Breast epithelium (tissue), 3 donors: ENCODE measurements at regions not wholly inside any gene's neighbourhood (a gene's known extent, or its start where the extent isn't known, plus 50 kb on each side); places are given as distances from the start of the nearest gene placed in this dataset.

ENCODE experiments used
- POLR2A ChIP-seq: fragments of 450-650 bp; IDR thresholded peaks from one replicate; pipeline ENCODE4 v1.6.1; 2016; ENCODE audit warnings: antibody characterized with exemption, mild to moderate bottlenecking, moderate library complexity
- POLR2AphosphoS5 ChIP-seq, 3 donors: sonication (generic); formaldehyde crosslinking; IDR thresholded peaks; one replicate each; pipeline ENCODE4 v1.6.1; 2017; ENCODE audit warnings: antibody characterized with exemption in 3 of 3
- TF ChIP-seq, protein P1 (sequence below), 3 donors: fragments of 450-650 bp; IDR thresholded peaks; one replicate each; pipeline ENCODE4 v1.5.1; 2016 to 2017; ENCODE audit warnings: antibody characterized with exemption in 3 of 3, mild to moderate bottlenecking in 3 of 3, moderate library complexity in 3 of 3

DNA sequence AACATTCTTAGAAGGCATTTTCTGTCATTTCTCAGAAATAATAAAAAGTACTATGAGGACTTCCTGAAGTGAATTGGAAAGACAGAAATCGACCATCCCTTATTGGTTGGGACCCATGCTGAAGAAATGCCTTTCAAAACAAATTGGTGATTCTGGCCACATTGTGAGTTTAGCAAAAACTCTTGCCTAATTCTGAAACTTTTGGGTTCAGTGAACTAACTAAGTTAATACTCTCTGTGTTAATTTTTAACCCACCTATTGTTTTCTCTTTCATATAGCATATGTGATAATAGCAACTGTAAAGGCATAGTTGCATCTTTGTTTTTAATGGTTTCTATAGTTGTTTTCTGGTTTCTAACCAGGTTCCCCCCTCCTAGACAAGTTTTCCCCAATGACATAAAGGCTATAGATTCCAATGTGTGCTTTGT, 129.3 kb upstream of the FAT1 start:
- TF ChIP-seq, protein P1, sequence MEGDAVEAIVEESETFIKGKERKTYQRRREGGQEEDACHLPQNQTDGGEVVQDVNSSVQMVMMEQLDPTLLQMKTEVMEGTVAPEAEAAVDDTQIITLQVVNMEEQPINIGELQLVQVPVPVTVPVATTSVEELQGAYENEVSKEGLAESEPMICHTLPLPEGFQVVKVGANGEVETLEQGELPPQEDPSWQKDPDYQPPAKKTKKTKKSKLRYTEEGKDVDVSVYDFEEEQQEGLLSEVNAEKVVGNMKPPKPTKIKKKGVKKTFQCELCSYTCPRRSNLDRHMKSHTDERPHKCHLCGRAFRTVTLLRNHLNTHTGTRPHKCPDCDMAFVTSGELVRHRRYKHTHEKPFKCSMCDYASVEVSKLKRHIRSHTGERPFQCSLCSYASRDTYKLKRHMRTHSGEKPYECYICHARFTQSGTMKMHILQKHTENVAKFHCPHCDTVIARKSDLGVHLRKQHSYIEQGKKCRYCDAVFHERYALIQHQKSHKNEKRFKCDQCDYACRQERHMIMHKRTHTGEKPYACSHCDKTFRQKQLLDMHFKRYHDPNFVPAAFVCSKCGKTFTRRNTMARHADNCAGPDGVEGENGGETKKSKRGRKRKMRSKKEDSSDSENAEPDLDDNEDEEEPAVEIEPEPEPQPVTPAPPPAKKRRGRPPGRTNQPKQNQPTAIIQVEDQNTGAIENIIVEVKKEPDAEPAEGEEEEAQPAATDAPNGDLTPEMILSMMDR (IDR thresholded peaks at IDR 0.05), result no peak
- TF ChIP-seq POLR2A (no peak), POLR2AphosphoS5 (IDR thresholded peaks at IDR 0.05) (no peak)
